G401 (cell line): ENCODE measurements at regions not wholly inside any gene's neighbourhood (a gene's known extent, or its start where the extent isn't known, plus 50 kb on each side); places are given as distances from the start of the nearest gene placed in this dataset.
"Not testable (repeated sequence)": the region's sequence is repeated elsewhere in the genome, so short reads cannot be mapped to it uniquely, and the experiment has no call there.

Source experiments
- DNase-seq: peaks from one replicate; pipeline ENCODE4 v3.0.0-alpha.2; 2015; ENCODE audit warnings: low spot score
- in situ Hi-C: cut with HindIII; loops from 2 replicates; pipeline ENCODE4 v1.10.0; 2016; ENCODE audit warnings: low sequenced_read_pairs, mixed read lengths

GRCh38 chr6:128617285-128617684 is 96.9 kb upstream of the PTPRK start:
- no peak for DNase-seq
- in situ Hi-C loops = no loop called here

DNA sequence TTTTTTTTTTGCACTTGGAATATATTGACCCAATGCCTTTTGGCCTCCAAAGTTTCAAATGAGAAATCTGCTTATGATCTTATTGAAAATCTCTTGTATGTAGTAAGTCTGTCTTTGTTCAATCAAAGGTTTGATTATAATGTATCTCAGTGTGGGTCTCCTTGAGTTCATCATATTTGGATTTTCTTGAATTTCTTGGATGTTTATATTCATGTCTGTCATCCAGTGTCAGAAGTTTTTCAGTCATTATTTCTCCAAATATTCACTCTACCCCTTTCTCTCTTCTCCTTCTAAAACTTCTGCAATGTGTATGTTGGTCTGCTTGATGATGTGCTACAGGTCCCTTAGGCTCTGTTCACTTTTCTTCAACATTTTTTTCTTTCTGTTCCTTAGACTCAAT is 95.9 kb upstream of the PTPRK start:
- no peak for DNase-seq
- in situ Hi-C loops = no loop called here

- no peak for DNase-seq
- in situ Hi-C loops = no loop called here
These were observed 86.2 kb upstream of the PTPRK start for GRCh38 chr6:128606611-128607010.

- in situ Hi-C loops = no loop called here
- DNase-seq = no peak
These were observed 85.6 kb upstream of the PTPRK start for GRCh38 chr6:128605961-128606360.

DNA sequence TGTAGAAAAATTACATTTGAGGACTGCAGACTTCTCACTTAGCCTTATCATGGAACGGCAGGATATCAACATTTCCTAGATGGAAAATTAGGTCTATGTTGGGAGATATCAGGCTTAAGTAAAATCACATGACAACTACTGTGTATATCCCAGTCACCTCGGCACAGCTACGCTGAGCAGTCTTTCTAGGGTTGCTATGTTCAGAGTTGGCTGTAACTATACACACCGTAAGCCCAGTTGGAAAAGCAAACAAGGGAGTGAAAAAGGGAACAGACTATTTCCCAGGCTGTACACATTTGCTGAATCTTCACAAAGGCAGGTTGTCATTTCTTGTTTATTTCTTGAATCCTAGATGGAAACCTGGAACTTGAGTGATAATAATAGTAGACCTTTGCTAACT is 80.7 kb upstream of the PTPRK start:
- in situ Hi-C loops = no loop called here
- DNase-seq = no peak

- no peak for DNase-seq
- in situ Hi-C loops = no loop called here
These were observed 80.1 kb upstream of the PTPRK start for GRCh38 chr6:128600397-128600951.

GRCh38 chr6:128599036-128599435 is 78.6 kb upstream of the PTPRK start:
- in situ Hi-C loops = no loop called here
- no peak for DNase-seq

DNA sequence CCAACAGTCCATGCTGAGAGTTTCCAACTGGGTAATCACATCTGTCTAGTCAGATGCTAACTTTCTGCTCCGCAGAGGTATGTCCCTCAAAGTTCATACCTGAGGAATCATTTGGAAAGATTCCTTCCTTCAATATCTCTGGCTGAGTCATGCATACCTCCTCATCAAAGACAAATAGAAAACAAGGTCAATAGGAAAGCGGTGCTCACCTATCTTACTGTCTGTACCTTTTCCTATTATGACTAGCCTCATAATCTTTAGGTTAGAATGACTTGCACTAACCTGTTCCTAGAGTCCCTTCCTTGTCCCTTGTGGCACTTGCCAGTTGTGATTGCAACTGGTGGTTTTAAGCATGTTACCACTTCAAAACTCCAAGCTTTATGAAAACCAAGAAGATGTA is 78.2 kb upstream of the PTPRK start:
- in situ Hi-C loops = no loop called here
- DNase-seq = no peak

GRCh38 chr6:128597956-128598355 is 77.6 kb upstream of the PTPRK start:
- no peak for DNase-seq
- in situ Hi-C loops = no loop called here

DNA sequence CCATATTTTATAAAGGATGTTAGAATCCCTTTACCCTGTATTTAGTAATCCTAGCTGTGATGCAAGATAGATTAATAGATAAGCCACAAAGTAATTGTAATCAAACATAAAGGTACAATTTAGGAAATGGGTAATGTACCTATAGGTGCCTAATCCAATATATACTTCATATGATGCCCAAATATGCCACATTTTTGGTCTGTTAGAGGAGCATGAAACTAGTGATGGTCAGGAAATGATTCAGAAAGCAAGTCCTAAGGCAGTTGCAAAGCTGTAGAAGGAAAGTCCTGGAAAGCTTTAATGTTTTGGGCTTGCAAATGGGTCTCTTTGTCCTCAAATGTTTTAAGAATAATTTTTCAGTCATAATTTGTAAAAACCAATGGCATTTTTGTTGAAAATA is 76.6 kb upstream of the PTPRK start:
- DNase-seq = no peak
- in situ Hi-C loops = no loop called here

DNA sequence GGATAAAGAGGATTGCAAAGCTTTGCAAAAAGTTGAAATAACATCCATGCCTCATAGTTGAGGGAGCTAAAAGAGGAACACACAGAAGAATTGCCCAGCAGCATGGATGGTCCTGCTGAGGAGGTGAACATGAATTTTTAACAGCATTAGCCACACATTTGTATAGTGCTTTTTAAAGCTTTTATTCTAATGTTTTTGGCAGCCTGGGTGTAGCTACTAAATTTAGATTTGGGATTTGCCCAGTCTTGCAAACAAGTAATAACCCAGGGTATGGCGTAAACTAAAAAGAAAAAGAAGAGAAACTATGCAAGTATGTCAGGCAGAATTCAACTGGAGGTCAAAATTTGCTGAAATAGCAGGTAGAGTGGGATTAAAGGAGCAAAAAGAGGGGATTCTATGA is 75.1 kb upstream of the PTPRK start:
- in situ Hi-C loops = no loop called here

DNA sequence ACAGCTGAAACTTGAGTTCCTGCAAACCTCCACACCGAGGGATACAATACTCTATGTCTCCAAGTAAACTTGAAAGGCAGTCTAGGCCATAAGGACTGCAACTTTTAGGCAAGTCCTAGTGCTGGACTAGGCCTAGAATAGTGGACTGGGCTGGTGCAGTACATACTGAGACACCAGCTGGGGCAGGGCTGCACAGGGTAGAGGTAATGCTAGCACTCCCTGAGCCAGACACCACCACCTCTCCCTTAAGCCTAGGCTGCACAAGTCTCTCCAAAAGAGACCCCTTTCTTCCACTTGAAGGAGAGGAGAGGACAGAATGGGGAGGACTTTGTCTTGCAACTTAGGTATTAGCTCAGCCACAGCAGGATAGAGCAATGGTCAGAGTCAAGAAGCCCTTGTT is 65.7 kb upstream of the PTPRK start:
- in situ Hi-C loops = no loop called here
- DNase-seq = no peak

More for the DNA sequence above, 75.1 kb upstream of the PTPRK start:
- DNase-seq = no peak

DNA sequence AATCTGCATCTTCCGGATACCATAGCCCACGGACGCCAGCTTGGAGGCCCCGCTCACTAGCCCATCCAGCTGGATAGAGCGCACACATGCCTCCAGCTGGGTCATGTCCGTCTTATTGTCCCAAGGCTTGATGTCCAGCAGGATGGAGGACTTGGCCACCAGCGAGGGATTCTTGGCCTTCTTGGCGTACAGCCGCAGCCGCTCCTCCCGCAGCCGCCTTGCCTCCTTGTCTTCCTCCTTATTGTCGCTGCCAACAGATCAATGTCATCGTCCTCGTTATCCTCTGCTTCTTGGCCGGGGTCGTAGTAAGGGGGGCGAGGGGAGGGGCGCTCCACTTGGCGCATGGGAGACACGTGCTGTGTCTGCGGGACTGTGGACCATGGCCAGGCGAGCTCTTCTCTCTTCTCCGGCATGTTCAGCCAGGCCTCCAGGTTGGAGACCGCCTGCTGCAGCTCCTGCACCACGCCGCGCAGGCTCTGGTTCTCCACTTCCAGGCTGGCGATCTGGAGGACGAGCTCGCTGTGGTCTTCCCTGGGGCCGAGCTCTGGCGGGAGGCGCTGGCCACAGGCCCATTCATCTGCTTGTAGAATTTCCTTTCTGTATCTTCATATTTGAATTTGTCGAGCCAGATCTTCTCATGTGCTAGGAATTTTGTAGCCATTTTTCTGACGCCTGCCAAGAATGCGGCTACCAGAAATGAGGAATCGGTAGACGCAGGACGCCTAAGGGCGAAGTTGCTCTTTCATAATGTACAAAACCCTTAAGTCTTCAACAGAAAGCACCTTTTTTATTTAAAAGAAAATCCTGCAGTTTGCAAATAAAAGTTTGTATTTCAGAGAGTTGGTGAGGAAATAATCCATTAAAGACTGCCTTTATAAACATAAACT is 60.1 kb upstream of the PTPRK start:
- in situ Hi-C loops = no loop called here
- no peak for DNase-seq

- in situ Hi-C loops = not testable (repeated sequence)
These were observed 54.9 kb upstream of the PTPRK start for GRCh38 chr6:128575254-128575653.

DNA sequence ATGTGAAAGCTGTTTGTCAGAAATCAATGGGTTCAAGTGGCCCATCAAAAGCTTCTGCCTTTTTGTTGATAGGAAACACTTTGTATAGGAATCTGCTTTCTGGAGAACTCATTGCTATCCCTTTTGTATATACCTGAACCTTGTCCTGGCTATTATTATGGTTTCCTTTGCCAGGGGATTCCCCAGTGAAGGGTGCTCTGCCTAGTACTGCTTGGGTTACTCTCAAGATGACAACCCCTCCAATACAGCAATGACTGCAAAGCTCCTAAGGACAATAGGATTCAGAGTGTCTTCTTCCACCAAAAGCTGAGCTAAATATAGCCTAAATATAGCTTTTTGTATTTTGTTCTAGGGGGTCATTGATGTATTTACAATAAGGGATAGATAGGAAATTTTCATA is 54.0 kb upstream of the PTPRK start:
- no peak for DNase-seq
- in situ Hi-C loops = no loop called here

More at GRCh38 chr6:128575254-128575653, 54.9 kb upstream of the PTPRK start:
- not testable (repeated sequence) for DNase-seq

DNA sequence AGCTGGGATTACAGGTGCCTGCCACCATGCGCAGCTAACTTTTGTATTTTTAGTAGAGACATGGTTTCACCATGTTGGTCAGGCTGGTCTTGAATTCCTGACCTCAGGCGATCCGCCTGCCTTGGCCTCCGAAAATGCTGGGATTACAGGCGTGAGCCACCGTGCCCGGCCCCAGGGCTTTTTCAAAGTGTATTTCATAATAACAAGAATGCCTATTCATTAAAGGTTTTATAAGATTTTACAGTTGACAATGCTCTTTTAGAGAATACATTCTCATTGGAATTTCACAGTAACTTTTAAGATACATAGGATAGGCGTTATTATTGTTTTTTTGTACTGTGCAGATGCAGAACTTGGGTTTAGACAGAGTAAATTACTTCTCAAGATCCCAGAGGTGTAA is 52.6 kb upstream of the PTPRK start:
- in situ Hi-C loops = no loop called here
- no peak for DNase-seq

GRCh38 chr6:128572294-128572693 is 51.9 kb upstream of the PTPRK start:
- DNase-seq = no peak
- in situ Hi-C loops = no loop called here

GRCh38 chr6:128570680-128571063 is 50.3 kb upstream of the PTPRK start:
- in situ Hi-C loops = no loop called here
- no peak for DNase-seq

- in situ Hi-C loops = no loop called here
- DNase-seq = no peak
These were observed 49.6 kb upstream of the PTPRK start for GRCh38 chr6:128569732-128570679.
